ENCODE measurements at regions not wholly inside any gene's neighbourhood (a gene's known extent, or its start where the extent isn't known, plus 50 kb on each side); places are given as distances from the start of the nearest gene placed in this dataset.

DNA sequence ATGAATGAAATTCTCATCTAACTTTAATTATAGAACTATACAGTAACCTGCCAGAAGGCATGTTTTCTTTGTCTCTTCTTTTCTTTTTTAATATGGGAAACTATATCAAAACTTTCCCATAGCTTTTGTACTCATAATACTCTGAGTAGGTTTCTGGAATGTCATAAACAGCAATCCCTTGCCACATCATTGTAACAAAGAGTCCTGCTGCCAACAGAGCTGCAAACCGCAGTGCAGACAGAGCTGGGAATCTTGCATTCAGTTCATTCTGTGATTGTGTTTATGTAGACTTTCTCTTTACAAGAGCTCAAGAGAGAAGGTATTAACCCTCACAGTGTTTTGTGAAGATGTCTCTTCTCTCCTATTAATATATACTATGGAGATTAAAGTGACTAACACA is 304.4 kb upstream of the SLIT2 start:
- 24 to 37% methylated on average over 1 of the region's 1 CpG for WGBS, 2 donors
- no peak for DNase-seq
- Histone ChIP-seq H3K27me3 (no peaks in the 10 kb centered on the region), H3K27ac (no peak overlapping the region), H3K36me3 (no peaks in the 10 kb centered on the region), H3K4me1 (no peaks in the 10 kb centered on the region), H3K4me3 (no peak overlapping the region), H3K9me3 (no peaks in the 10 kb centered on the region)
- TF ChIP-seq POLR2A (IDR thresholded peaks at IDR 0.05): no peak
- TF ChIP-seq, protein P1, sequence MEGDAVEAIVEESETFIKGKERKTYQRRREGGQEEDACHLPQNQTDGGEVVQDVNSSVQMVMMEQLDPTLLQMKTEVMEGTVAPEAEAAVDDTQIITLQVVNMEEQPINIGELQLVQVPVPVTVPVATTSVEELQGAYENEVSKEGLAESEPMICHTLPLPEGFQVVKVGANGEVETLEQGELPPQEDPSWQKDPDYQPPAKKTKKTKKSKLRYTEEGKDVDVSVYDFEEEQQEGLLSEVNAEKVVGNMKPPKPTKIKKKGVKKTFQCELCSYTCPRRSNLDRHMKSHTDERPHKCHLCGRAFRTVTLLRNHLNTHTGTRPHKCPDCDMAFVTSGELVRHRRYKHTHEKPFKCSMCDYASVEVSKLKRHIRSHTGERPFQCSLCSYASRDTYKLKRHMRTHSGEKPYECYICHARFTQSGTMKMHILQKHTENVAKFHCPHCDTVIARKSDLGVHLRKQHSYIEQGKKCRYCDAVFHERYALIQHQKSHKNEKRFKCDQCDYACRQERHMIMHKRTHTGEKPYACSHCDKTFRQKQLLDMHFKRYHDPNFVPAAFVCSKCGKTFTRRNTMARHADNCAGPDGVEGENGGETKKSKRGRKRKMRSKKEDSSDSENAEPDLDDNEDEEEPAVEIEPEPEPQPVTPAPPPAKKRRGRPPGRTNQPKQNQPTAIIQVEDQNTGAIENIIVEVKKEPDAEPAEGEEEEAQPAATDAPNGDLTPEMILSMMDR (IDR thresholded peaks at IDR 0.05): no peak
- intact Hi-C loops (cut with DNase I): no loop called here

DNA sequence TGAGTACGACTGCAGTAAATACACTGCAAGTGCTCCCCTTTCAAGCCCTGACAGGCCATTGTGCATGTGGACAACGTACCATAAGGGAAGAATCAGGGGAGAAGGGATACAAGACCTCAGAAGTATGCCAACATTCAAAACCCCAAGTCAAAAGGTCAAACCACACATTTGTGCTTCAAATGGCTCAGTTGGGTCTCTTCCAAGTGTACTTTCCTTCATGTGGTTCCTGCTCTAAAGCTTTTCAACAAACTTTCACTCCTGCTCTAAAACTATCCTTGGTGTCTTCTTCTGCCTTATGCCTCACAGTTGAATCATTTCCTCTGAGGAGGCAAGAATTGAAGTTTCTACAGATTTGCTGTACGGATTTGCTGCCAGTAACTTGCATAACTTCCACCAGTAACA is 305.7 kb upstream of the SLIT2 start:
- 40 to 42% methylated on average over 3 of the region's 3 CpGs for WGBS, 2 donors
- Histone ChIP-seq H3K4me1 (no peaks in the 10 kb centered on the region), H3K9me3 (no peaks in the 10 kb centered on the region), H3K27me3 (no peaks in the 10 kb centered on the region), H3K36me3 (no peaks in the 10 kb centered on the region), H3K27ac (no peak overlapping the region), H3K4me3 (no peak overlapping the region)
- DNase-seq: no peak
- no peak for TF ChIP-seq POLR2A (IDR thresholded peaks at IDR 0.05)
- TF ChIP-seq, protein P1 (IDR thresholded peaks at IDR 0.05): no peak
- intact Hi-C loops (cut with DNase I): no loop called here

DNA sequence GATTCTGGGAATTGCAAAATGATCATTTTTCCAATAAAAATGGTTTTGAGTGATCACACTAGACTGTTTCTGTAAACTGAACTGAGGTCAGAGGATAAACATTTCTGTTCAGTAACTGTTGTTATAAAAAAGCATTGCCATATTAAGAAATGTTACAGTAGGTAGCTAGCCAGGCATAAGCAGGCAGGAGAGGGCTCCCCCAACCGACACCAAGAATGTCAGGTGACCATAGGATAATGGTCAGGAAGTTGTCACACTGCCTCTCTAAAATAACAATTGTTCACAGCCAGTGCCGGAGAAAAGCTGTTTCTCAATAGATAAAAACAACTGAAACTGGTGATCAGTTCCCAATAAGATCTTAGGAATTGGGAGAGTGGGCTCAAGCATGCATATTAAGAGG is 306.2 kb upstream of the SLIT2 start:
- no peak for DNase-seq
- no peaks in the 10 kb centered on the region for H3K9me3 ChIP-seq
- TF ChIP-seq, protein P1 (IDR thresholded peaks at IDR 0.05): no peak
- no peak for TF ChIP-seq POLR2A (IDR thresholded peaks at IDR 0.05)
- no peak overlapping the region for H3K4me3 ChIP-seq
- H3K36me3 ChIP-seq: no peaks in the 10 kb centered on the region
- no peak overlapping the region for H3K27ac ChIP-seq
- 52 to 67% methylated on average over 2 of the region's 2 CpGs for WGBS, 2 donors
- H3K4me1 ChIP-seq: no peaks in the 10 kb centered on the region
- intact Hi-C loops (cut with DNase I): no loop called here
- no peaks in the 10 kb centered on the region for H3K27me3 ChIP-seq

DNA sequence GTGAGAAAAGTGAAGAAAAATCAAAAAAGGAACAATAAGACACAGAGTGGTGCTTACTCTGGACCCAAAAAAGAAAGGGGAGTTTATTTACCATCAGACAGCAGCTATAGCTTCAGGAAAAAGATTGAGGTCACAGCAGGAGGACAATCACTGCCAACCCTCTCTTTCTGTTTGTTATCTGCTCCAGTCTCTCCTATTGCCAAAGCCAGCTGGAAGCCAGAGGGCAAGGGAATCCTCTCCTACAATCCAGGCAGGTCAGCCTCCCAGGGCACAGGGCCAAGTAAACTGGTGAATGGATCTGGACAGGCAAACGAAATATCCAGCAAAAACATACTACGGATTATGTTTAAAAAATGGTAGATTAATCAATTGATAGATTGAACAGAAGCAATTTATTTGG is 306.9 kb upstream of the SLIT2 start:
- TF ChIP-seq, protein P1 (IDR thresholded peaks at IDR 0.05): no peak
- DNase-seq: no peak
- 60 to 90% methylated on average over 2 of the region's 2 CpGs for WGBS, 2 donors
- no peaks in the 10 kb centered on the region for H3K36me3 ChIP-seq
- no peaks in the 10 kb centered on the region for H3K27me3 ChIP-seq
- no peak overlapping the region for H3K27ac ChIP-seq
- no peak overlapping the region for H3K4me3 ChIP-seq
- intact Hi-C loops (cut with DNase I): no loop called here
- no peaks in the 10 kb centered on the region for H3K9me3 ChIP-seq
- H3K4me1 ChIP-seq: no peaks in the 10 kb centered on the region

DNA sequence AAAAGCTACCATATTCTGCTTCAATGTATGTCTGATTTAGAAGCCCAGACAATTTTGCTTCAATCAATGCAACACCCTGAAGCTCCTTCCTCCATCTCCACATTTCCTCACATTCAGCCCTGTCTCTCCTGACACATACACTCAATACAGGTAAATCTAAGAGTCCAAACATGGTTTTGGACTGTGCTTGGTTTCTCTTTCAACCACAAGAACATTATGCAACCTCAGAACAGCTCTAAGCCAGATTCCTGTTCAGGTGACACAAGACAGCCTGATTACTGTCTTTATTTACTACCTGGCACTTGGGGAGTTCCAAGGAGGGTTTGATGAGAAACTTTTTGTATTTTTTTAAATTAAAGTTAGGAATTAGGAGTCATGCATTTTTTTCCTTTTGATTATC is 307.5 kb upstream of the SLIT2 start:
- Histone ChIP-seq H3K4me3 (no peak overlapping the region), H3K36me3 (no peaks in the 10 kb centered on the region), H3K9me3 (no peaks in the 10 kb centered on the region), H3K4me1 (no peaks in the 10 kb centered on the region), H3K27me3 (no peaks in the 10 kb centered on the region), H3K27ac (no peak overlapping the region)
- intact Hi-C loops (cut with DNase I): no loop called here
- no peak for TF ChIP-seq POLR2A (IDR thresholded peaks at IDR 0.05)
- TF ChIP-seq, protein P1 (IDR thresholded peaks at IDR 0.05): no peak
- no peak for DNase-seq

Measured in esophagus squamous epithelium (tissue), 5 donors.